ENCODE measurements at regions not wholly inside any gene's neighbourhood (a gene's known extent, or its start where the extent isn't known, plus 50 kb on each side); places are given as distances from the start of the nearest gene placed in this dataset.

DNA sequence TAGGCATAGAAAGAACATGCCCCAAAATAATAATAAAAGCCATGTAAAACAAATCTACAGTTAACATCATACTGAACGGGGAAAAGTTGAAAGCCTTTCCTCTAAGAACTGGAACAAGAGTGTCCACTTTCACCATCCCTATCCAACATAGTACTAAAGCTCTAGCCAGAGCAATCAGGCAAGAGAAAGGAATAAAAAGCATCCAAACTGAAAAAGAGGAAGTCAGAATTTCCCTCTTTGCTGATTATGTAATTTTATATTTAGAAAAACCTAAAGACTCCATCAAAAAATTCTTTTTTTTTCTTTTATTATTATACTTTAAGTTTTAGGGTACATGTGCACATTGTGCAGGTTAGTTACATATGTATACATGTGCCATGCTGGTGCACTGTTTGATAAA lies 661.6 kb upstream of the CBLB start:
- TF ChIP-seq, protein P1, sequence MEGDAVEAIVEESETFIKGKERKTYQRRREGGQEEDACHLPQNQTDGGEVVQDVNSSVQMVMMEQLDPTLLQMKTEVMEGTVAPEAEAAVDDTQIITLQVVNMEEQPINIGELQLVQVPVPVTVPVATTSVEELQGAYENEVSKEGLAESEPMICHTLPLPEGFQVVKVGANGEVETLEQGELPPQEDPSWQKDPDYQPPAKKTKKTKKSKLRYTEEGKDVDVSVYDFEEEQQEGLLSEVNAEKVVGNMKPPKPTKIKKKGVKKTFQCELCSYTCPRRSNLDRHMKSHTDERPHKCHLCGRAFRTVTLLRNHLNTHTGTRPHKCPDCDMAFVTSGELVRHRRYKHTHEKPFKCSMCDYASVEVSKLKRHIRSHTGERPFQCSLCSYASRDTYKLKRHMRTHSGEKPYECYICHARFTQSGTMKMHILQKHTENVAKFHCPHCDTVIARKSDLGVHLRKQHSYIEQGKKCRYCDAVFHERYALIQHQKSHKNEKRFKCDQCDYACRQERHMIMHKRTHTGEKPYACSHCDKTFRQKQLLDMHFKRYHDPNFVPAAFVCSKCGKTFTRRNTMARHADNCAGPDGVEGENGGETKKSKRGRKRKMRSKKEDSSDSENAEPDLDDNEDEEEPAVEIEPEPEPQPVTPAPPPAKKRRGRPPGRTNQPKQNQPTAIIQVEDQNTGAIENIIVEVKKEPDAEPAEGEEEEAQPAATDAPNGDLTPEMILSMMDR (IDR thresholded peaks at IDR 0.05 in 4 of 5, conservative IDR thresholded peaks at IDR 0.05 in 1 of 5): no peak
- TF ChIP-seq POLR2A (IDR thresholded peaks at IDR 0.05): no peak
